ENCODE measurements at regions not wholly inside any gene's neighbourhood (a gene's known extent, or its start where the extent isn't known, plus 50 kb on each side); places are given as distances from the start of the nearest gene placed in this dataset.

DNA sequence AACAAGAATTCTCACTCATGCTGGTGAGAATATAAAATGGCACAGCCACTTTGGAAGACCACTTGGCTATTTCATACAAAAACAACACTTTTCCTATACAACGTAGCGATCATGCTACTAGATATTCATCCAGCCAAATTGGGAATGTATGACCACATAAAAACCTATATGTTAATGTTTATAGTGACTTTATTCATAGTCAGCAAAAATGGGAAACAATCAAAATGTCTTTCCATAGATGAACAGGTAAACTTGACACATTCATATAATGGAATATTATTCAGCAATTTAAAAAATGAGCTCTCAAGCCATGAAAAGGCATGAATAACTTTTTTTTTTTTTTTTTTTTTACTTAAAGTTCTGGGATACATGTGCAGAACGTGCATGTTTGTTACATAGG, 445.2 kb downstream of the ZBBX start:
- TF ChIP-seq LEF1 (IDR thresholded peaks at IDR 0.05; ENCODE audit: borderline replicate concordance) = no peak
- no peak for TF ChIP-seq TARDBP (IDR thresholded peaks at IDR 0.05)
- TF ChIP-seq NFRKB (IDR thresholded peaks at IDR 0.05) = no peak
